ENCODE measurements at regions not wholly inside any gene's neighbourhood (a gene's known extent, or its start where the extent isn't known, plus 50 kb on each side); places are given as distances from the start of the nearest gene placed in this dataset.
A peak's percentile ranks its signal among the peaks of the same experiment; 100 is the strongest.

DNA sequence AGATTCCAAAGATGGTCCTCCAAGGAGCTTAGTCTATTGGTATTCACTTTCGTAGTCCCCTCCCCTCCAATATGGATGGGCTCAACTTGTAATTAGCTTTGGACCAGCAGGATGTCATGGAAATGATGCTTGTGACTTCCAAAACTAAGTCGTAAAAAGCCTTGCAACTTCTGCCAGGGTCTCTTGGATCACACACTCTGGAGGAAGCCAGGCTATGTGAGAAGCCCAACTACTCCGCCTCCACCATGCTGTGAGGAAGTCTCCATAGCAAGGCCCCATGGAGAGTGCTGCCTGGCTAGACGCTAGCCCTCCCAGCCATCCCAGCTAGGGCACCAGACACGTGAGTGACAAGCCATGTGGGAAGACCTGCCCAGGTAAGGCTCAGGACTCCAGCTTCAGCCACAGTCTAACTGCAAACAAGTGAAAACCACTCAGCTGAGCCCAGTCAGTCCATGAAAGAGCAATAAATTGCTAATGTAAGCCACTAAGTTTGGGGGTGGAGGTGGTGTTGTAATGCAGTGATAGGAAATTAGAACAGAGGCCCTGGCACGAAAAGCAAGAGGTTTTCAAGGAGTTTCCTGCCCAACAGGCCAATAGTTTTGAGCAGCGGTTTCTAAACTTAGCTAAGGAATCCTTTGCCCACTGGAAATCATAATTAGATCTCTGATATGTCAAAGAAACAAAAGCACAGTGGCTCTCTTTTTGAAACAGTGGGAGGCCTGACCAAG, 77.5 kb upstream of the GLI2 start:
- no peaks in the 10 kb centered on the region for H3K9me3 ChIP-seq (replicated peaks in 1 of 2; ENCODE audit: control insufficient read depth in 2 of 2, insufficient read depth in 1 of 2, low read depth in 1 of 2, low read length in 2 of 2)
- H3K4me1 ChIP-seq (ENCODE audit: control insufficient read depth in 2 of 2, insufficient read depth in 1 of 2, low read depth in 1 of 2, low read length in 2 of 2) = peaks cover 3 to 6% of the 10 kb centered on the region in 2 donors
- no peak overlapping the region for H3K4me3 ChIP-seq (ENCODE audit: low read length in 2 of 2)
- H3K36me3 ChIP-seq (replicated peaks in 1 of 2; ENCODE audit: control insufficient read depth in 2 of 2, insufficient read depth in 2 of 2, low read length in 2 of 2) = no peaks in the 10 kb centered on the region
- H3K79me1 ChIP-seq (ENCODE audit: low read depth, low read length) = no peaks in the 10 kb centered on the region
- no peak overlapping the region for H3K9ac ChIP-seq (ENCODE audit: low read depth, low read length, poor library complexity)
- no peak overlapping the region for H2BK120ac ChIP-seq (ENCODE audit: low read depth, low read length)
- no peak overlapping the region for H3K4me2 ChIP-seq (ENCODE audit: insufficient read depth, low read length, poor library complexity, severe bottlenecking)
- no peak overlapping the region for H2BK12ac ChIP-seq (ENCODE audit: low read length)
- no peak overlapping the region for H3K18ac ChIP-seq (ENCODE audit: low read length)
- peaks cover 0 to 54% (median 24%) of the 10 kb centered on the region in 3 experiments for H3K27me3 ChIP-seq (ENCODE audit: control insufficient read depth in 3 of 3, insufficient read depth in 3 of 3, low read depth in 1 of 3, low read length in 3 of 3)
- H4K8ac ChIP-seq (ENCODE audit: low read depth, low read length) = no peak overlapping the region
- H3K27ac ChIP-seq (replicated peaks; ENCODE audit: low read length) = no peak overlapping the region
- H2BK5ac ChIP-seq (ENCODE audit: low read length) = no peak overlapping the region
- H2AK5ac ChIP-seq (ENCODE audit: low read depth, low read length) = no peak overlapping the region
- no peak overlapping the region for H4K91ac ChIP-seq (ENCODE audit: low read depth, low read length, poor library complexity)
- no peak overlapping the region for H2BK15ac ChIP-seq (ENCODE audit: low read length)
- H2AFZ ChIP-seq (ENCODE audit: low read length) = no peak overlapping the region
- no peak overlapping the region for H3K23ac ChIP-seq (ENCODE audit: low read depth, low read length, poor library complexity)
- no peak overlapping the region for H3K14ac ChIP-seq (ENCODE audit: low read length)
- WGBS, 2 donors (ENCODE audit: extremely low coverage in 2 of 2, insufficient read length in 2 of 2, insufficient replicate concordance in 1 of 2) = no CpG with 5 or more reads among the region's 7 CpGs
- no peak for DNase-seq (ENCODE audit: low spot score)
- H3K4ac ChIP-seq (ENCODE audit: low read length) = no peak overlapping the region

DNA sequence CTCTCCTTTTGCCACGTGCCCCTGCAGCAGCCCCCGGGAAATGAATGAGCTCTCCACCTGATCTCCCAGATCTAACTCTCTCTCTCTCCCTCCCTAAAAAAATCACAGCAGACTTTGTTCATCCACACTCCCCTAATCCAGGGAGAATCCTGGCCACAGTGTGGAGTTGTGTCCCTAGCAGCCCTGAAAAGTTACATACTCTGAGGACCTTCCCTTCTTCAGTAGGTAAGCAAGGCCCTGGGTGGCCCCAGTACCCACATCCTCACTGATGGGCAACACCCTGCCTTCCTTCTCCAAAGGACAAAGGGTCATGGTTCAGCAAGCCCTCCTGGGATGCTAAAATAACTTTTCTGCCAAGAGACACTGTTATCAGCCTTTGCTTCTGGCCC, 76.9 kb upstream of the GLI2 start:
- peak overlapping the region; percentile 21 for H3K4me2 ChIP-seq (ENCODE audit: insufficient read depth, low read length, poor library complexity, severe bottlenecking)
- H2BK12ac ChIP-seq (ENCODE audit: low read length) = no peak overlapping the region
- no peak overlapping the region for H2AFZ ChIP-seq (ENCODE audit: low read length)
- no peak overlapping the region for H4K8ac ChIP-seq (ENCODE audit: low read depth, low read length)
- no peak overlapping the region for H3K9ac ChIP-seq (ENCODE audit: low read depth, low read length, poor library complexity)
- H2BK15ac ChIP-seq (ENCODE audit: low read length) = no peak overlapping the region
- H2BK120ac ChIP-seq (ENCODE audit: low read depth, low read length) = no peak overlapping the region
- no peak overlapping the region for H2BK5ac ChIP-seq (ENCODE audit: low read length)
- H3K9me3 ChIP-seq (replicated peaks in 1 of 2; ENCODE audit: control insufficient read depth in 2 of 2, insufficient read depth in 1 of 2, low read depth in 1 of 2, low read length in 2 of 2) = peaks cover 0 to under 1% of the 10 kb centered on the region in 2 donors
- peaks cover 3 to 6% of the 10 kb centered on the region in 2 donors for H3K4me1 ChIP-seq (ENCODE audit: control insufficient read depth in 2 of 2, insufficient read depth in 1 of 2, low read depth in 1 of 2, low read length in 2 of 2)
- no peak for DNase-seq (ENCODE audit: low spot score)
- no peaks in the 10 kb centered on the region for H3K36me3 ChIP-seq (replicated peaks in 1 of 2; ENCODE audit: control insufficient read depth in 2 of 2, insufficient read depth in 2 of 2, low read length in 2 of 2)
- no peak overlapping the region for H3K4ac ChIP-seq (ENCODE audit: low read length)
- no peak overlapping the region for H4K91ac ChIP-seq (ENCODE audit: low read depth, low read length, poor library complexity)
- no peaks in the 10 kb centered on the region for H3K79me1 ChIP-seq (ENCODE audit: low read depth, low read length)
- no peak overlapping the region for H3K18ac ChIP-seq (ENCODE audit: low read length)
- no peak overlapping the region for H3K27ac ChIP-seq (replicated peaks; ENCODE audit: low read length)
- peaks cover 0 to 54% (median 24%) of the 10 kb centered on the region in 3 experiments for H3K27me3 ChIP-seq (ENCODE audit: control insufficient read depth in 3 of 3, insufficient read depth in 3 of 3, low read depth in 1 of 3, low read length in 3 of 3)
- no peak overlapping the region for H2AK5ac ChIP-seq (ENCODE audit: low read depth, low read length)
- no peak overlapping the region for H3K23ac ChIP-seq (ENCODE audit: low read depth, low read length, poor library complexity)
- no peak overlapping the region for H3K4me3 ChIP-seq (ENCODE audit: low read length in 2 of 2)
- no peak overlapping the region for H3K14ac ChIP-seq (ENCODE audit: low read length)
- WGBS, 2 donors (ENCODE audit: extremely low coverage in 2 of 2, insufficient read length in 2 of 2, insufficient replicate concordance in 1 of 2) = no CpG with 5 or more reads among the region's 2 CpGs

DNA sequence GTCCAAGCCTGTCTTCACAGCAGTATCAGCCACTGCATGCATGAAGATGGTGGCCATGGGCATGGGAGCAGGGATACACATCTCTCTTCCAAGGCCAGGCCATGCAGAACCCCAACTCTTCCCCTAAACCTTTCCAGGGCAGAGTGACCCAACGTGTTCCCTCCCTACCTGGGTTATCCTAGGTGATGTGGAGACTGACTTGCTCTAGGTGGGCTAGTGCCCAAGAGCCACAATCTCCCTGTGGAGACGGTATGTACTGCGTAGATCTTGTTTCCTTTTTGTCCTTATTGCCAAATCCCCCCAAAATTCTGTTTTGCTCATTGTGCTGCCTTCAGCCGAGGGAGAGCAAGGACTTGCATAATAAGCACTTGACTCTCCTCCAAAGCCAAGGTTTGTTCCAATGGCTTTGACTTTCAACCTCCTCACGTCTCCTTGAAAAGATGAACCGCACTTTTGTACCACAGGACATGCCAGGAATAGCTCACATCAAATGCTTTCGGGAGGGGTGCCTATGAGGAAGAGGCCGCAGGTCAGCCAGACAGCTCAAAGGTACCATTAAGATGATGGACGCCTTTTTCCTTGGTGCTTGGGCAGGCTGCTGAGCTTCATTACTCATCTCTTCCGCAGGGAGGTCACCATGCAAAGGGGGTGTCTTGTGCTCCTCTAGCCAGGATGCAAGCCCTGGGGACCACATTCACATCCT, 76.2 kb upstream of the GLI2 start:
- Histone ChIP-seq H3K4ac (ENCODE audit: low read length) (no peak overlapping the region), H2AK5ac (ENCODE audit: low read depth, low read length) (no peak overlapping the region), H3K79me1 (ENCODE audit: low read depth, low read length) (no peaks in the 10 kb centered on the region), H3K4me3 (ENCODE audit: low read length in 2 of 2) (no peak overlapping the region), H2BK12ac (ENCODE audit: low read length) (no peak overlapping the region), H2BK15ac (ENCODE audit: low read length) (no peak overlapping the region), H4K91ac (ENCODE audit: low read depth, low read length, poor library complexity) (no peak overlapping the region), H3K27me3 (ENCODE audit: control insufficient read depth in 3 of 3, insufficient read depth in 3 of 3, low read depth in 1 of 3, low read length in 3 of 3) (peaks cover 0 to 54% (median 19%) of the 10 kb centered on the region in 3 experiments), H3K18ac (ENCODE audit: low read length) (no peak overlapping the region), H3K36me3 (replicated peaks in 1 of 2; ENCODE audit: control insufficient read depth in 2 of 2, insufficient read depth in 2 of 2, low read length in 2 of 2) (no peaks in the 10 kb centered on the region), H3K9me3 (replicated peaks in 1 of 2; ENCODE audit: control insufficient read depth in 2 of 2, insufficient read depth in 1 of 2, low read depth in 1 of 2, low read length in 2 of 2) (peaks cover 0 to 3% of the 10 kb centered on the region in 2 donors), H2BK120ac (ENCODE audit: low read depth, low read length) (no peak overlapping the region), H3K14ac (ENCODE audit: low read length) (no peak overlapping the region), H3K9ac (ENCODE audit: low read depth, low read length, poor library complexity) (no peak overlapping the region), H3K23ac (ENCODE audit: low read depth, low read length, poor library complexity) (no peak overlapping the region), H3K27ac (replicated peaks; ENCODE audit: low read length) (no peak overlapping the region), H3K4me2 (ENCODE audit: insufficient read depth, low read length, poor library complexity, severe bottlenecking) (no peak overlapping the region), H3K4me1 (ENCODE audit: control insufficient read depth in 2 of 2, insufficient read depth in 1 of 2, low read depth in 1 of 2, low read length in 2 of 2) (peaks cover 3 to 6% of the 10 kb centered on the region in 2 donors), H2AFZ (ENCODE audit: low read length) (no peak overlapping the region), H2BK5ac (ENCODE audit: low read length) (no peak overlapping the region), H4K8ac (ENCODE audit: low read depth, low read length) (no peak overlapping the region)
- DNase-seq (ENCODE audit: low spot score) = no peak
- no CpG with 5 or more reads among the region's 10 CpGs for WGBS, 2 donors (ENCODE audit: extremely low coverage in 2 of 2, insufficient read length in 2 of 2, insufficient replicate concordance in 1 of 2)

- Histone ChIP-seq H3K14ac (ENCODE audit: low read length) (no peak overlapping the region), H3K9me3 (replicated peaks in 1 of 2; ENCODE audit: control insufficient read depth in 2 of 2, insufficient read depth in 1 of 2, low read depth in 1 of 2, low read length in 2 of 2) (peaks cover 0 to 9% of the 10 kb centered on the region in 2 donors), H2BK5ac (ENCODE audit: low read length) (no peak overlapping the region), H3K4me3 (ENCODE audit: low read length in 2 of 2) (no peak overlapping the region), H3K27ac (replicated peaks; ENCODE audit: low read length) (no peak overlapping the region), H3K4me2 (ENCODE audit: insufficient read depth, low read length, poor library complexity, severe bottlenecking) (no peak overlapping the region), H3K79me1 (ENCODE audit: low read depth, low read length) (no peaks in the 10 kb centered on the region), H3K4ac (ENCODE audit: low read length) (no peak overlapping the region), H3K23ac (ENCODE audit: low read depth, low read length, poor library complexity) (no peak overlapping the region), H4K8ac (ENCODE audit: low read depth, low read length) (no peak overlapping the region), H4K91ac (ENCODE audit: low read depth, low read length, poor library complexity) (no peak overlapping the region), H3K4me1 (ENCODE audit: control insufficient read depth in 2 of 2, insufficient read depth in 1 of 2, low read depth in 1 of 2, low read length in 2 of 2) (peaks cover 2 to 3% of the 10 kb centered on the region in 2 donors), H2BK12ac (ENCODE audit: low read length) (no peak overlapping the region), H2AK5ac (ENCODE audit: low read depth, low read length) (no peak overlapping the region), H2BK15ac (ENCODE audit: low read length) (no peak overlapping the region), H3K9ac (ENCODE audit: low read depth, low read length, poor library complexity) (no peak overlapping the region), H3K18ac (ENCODE audit: low read length) (no peak overlapping the region), H2BK120ac (ENCODE audit: low read depth, low read length) (no peak overlapping the region), H3K36me3 (replicated peaks in 1 of 2; ENCODE audit: control insufficient read depth in 2 of 2, insufficient read depth in 2 of 2, low read length in 2 of 2) (no peaks in the 10 kb centered on the region), H3K27me3 (ENCODE audit: control insufficient read depth in 3 of 3, insufficient read depth in 3 of 3, low read depth in 1 of 3, low read length in 3 of 3) (peaks cover 0 to 53% (median 15%) of the 10 kb centered on the region in 3 experiments), H2AFZ (ENCODE audit: low read length) (no peak overlapping the region)
- WGBS, 2 donors (ENCODE audit: extremely low coverage in 2 of 2, insufficient read length in 2 of 2, insufficient replicate concordance in 1 of 2) = no CpG with 5 or more reads among the region's 8 CpGs
- no peak for DNase-seq (ENCODE audit: low spot score)
These were observed 75.5 kb upstream of the GLI2 start for GRCh38 chr2:120660056-120660694.

All from neuronal stem cell (in vitro differentiated cells).